Keratinocyte (primary cell): ENCODE measurements at regions not wholly inside any gene's neighbourhood (a gene's known extent, or its start where the extent isn't known, plus 50 kb on each side); places are given as distances from the start of the nearest gene placed in this dataset.

ENCODE experiments used
- DNase-seq: peaks from one replicate; pipeline ENCODE4 v3.0.0-alpha.2; 2011; ENCODE audit warnings: low read depth, missing footprints, low spot score
- FAIRE-seq: peaks from 2 replicates; lab custom pipeline; 2011; peaks lifted over from hg19 to GRCh38; lab: Jason Lieb, UNC
- H2AFZ ChIP-seq: 2 replicates; pipeline ENCODE4 v1.6.0; 2012; ENCODE audit warnings: low read length, control low read depth, inconsistent platforms; ENCODE audit not compliant: control insufficient read depth
- H3K27ac ChIP-seq: 2 replicates; pipeline ENCODE4 v1.5.1; 2011; ENCODE audit warnings: low read length; ENCODE audit not compliant: control insufficient read depth, insufficient read depth
- H3K27me3 ChIP-seq: 3 replicates; pipeline ENCODE4 v1.6.0; 2011; ENCODE audit warnings: low read length; ENCODE audit not compliant: control insufficient read depth, insufficient read depth; ENCODE audit errors: extremely low read depth
- H3K36me3 ChIP-seq, 2 experiments: 2 replicates in 1 of 2; 3 replicates in 1 of 2; pipeline ENCODE4 v1.5.1; 2011; ENCODE audit warnings: low read length in 2 of 2, mild to moderate bottlenecking in 1 of 2; ENCODE audit not compliant: control insufficient read depth in 2 of 2, insufficient read depth in 2 of 2; ENCODE audit errors: extremely low read depth in 1 of 2
- H3K4me1 ChIP-seq: 3 replicates; pipeline ENCODE4 v1.5.1; 2011; ENCODE audit warnings: low read length; ENCODE audit not compliant: control insufficient read depth, insufficient read depth; ENCODE audit errors: extremely low read depth
- H3K4me2 ChIP-seq: 3 replicates; pipeline ENCODE4 v1.6.0; 2011; ENCODE audit warnings: low read depth, low read length; ENCODE audit not compliant: control insufficient read depth, insufficient read depth; ENCODE audit errors: extremely low read depth
- H3K4me3 ChIP-seq, 3 experiments: fragments of 200-600 bp in 1 of 3; sonication (generic) in 1 of 3; 2 replicates in 2 of 3; 3 replicates in 1 of 3; pipeline ENCODE4 v1.5.1; 2011 to 2016; ENCODE audit warnings: low read length in 3 of 3, mild to moderate bottlenecking in 3 of 3, control low read depth in 2 of 3, inconsistent platforms in 1 of 3, low read depth in 1 of 3, mixed read lengths in 1 of 3, mixed run types in 1 of 3, moderate library complexity in 1 of 3; ENCODE audit not compliant: control insufficient read depth in 2 of 3, insufficient read depth in 2 of 3; ENCODE audit errors: extremely low read depth in 1 of 3
- H3K79me2 ChIP-seq: 2 replicates; pipeline ENCODE4 v1.6.0; 2012; ENCODE audit warnings: low read length; ENCODE audit not compliant: control insufficient read depth, insufficient read depth
- H3K9ac ChIP-seq: 3 replicates; pipeline ENCODE4 v1.6.0; 2011; ENCODE audit warnings: low read length; ENCODE audit not compliant: control insufficient read depth, insufficient read depth; ENCODE audit errors: extremely low read depth
- H3K9me1 ChIP-seq: 3 replicates; pipeline ENCODE4 v1.6.0; 2011; ENCODE audit warnings: low read length; ENCODE audit not compliant: control insufficient read depth, insufficient read depth; ENCODE audit errors: extremely low read depth
- H3K9me3 ChIP-seq: 2 replicates; pipeline ENCODE4 v1.5.1; 2012; ENCODE audit warnings: low read depth, low read length; ENCODE audit not compliant: control insufficient read depth
- H4K20me1 ChIP-seq: 3 replicates; pipeline ENCODE4 v1.6.0; 2011; ENCODE audit warnings: low read length; ENCODE audit not compliant: control insufficient read depth, insufficient read depth; ENCODE audit errors: extremely low read depth
- EZH2 ChIP-seq: IDR thresholded peaks from one replicate; pipeline ENCODE4 v1.6.1; 2012; ENCODE audit warnings: inconsistent platforms, mild to moderate bottlenecking, low read length, moderate library complexity
- dilution Hi-C: fragments of 300-500 bp; cut with MboI; formaldehyde crosslinking; loops from one replicate; pipeline ENCODE4 v1.7.0; 2020; ENCODE audit warnings: low sequenced_read_pairs; ENCODE audit not compliant: extremely low pct_ligation_motif_present
- TF ChIP-seq, protein P1 (sequence below), 3 experiments: IDR thresholded peaks in 1 of 3; conservative IDR thresholded peaks in 1 of 3; optimal IDR thresholded peaks in 1 of 3; 2 replicates in 2 of 3; 3 replicates in 1 of 3; pipeline versions ENCODE3 to v1.5.1; 2011; ENCODE audit warnings: low read length in 3 of 3, mild to moderate bottlenecking in 3 of 3, moderate library complexity in 2 of 3, control low read depth in 1 of 3, inconsistent platforms in 1 of 3; ENCODE audit not compliant: insufficient read depth in 2 of 3; ENCODE audit errors: extremely low read depth in 1 of 3

- Histone ChIP-seq H3K4me2 (no peak overlapping the region), H2AFZ (no peak overlapping the region), H3K4me3 (no peak overlapping the region), H3K27me3 (no peaks in the 10 kb centered on the region), H4K20me1 (no peaks in the 10 kb centered on the region), H3K9ac (no peak overlapping the region), H3K36me3 (no peaks in the 10 kb centered on the region), H3K9me1 (no peaks in the 10 kb centered on the region), H3K4me1 (no peaks in the 10 kb centered on the region), H3K9me3 (no peaks in the 10 kb centered on the region), H3K79me2 (no peaks in the 10 kb centered on the region), H3K27ac (no peak overlapping the region)
- DNase-seq, result no peak
- no peak for TF ChIP-seq EZH2
- TF ChIP-seq, protein P1, sequence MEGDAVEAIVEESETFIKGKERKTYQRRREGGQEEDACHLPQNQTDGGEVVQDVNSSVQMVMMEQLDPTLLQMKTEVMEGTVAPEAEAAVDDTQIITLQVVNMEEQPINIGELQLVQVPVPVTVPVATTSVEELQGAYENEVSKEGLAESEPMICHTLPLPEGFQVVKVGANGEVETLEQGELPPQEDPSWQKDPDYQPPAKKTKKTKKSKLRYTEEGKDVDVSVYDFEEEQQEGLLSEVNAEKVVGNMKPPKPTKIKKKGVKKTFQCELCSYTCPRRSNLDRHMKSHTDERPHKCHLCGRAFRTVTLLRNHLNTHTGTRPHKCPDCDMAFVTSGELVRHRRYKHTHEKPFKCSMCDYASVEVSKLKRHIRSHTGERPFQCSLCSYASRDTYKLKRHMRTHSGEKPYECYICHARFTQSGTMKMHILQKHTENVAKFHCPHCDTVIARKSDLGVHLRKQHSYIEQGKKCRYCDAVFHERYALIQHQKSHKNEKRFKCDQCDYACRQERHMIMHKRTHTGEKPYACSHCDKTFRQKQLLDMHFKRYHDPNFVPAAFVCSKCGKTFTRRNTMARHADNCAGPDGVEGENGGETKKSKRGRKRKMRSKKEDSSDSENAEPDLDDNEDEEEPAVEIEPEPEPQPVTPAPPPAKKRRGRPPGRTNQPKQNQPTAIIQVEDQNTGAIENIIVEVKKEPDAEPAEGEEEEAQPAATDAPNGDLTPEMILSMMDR (optimal IDR thresholded peaks at IDR 0.05 in 1 of 3, IDR thresholded peaks at IDR 0.05 in 1 of 3, conservative IDR thresholded peaks at IDR 0.05 in 1 of 3; ENCODE audit: extremely low read depth in 1 of 3, insufficient read depth in 2 of 3, low read length in 3 of 3), result no peak
- FAIRE-seq, result no peak
- dilution Hi-C loops, result no loop called here
These were observed 418.2 kb downstream of the TYW1 start for GRCh38 chr7:67414858-67415257.

DNA sequence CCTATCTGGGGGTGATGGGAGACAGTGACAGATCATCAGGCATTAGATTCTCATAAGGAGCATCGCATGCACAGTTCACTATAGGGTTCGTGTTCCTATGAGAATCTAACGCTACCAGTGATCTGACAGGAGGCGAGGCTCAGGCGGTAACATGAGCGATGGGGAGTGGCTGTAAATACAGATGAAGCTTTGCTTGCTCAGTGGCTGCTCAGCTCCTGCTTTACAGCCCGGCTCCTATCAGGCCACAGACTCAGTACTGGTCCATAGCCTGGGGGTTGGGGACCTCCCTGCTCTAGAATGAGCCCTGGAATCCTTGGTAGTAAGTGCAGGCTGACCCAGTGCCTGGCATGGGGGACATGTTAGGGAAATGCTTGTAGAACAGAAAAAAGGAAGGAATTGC is 426.0 kb downstream of the TYW1 start:
- Histone ChIP-seq H3K9me3 (no peaks in the 10 kb centered on the region), H3K27me3 (no peaks in the 10 kb centered on the region), H3K4me3 (no peak overlapping the region), H3K9me1 (no peaks in the 10 kb centered on the region), H4K20me1 (no peaks in the 10 kb centered on the region), H3K79me2 (no peaks in the 10 kb centered on the region), H3K27ac (no peak overlapping the region), H3K9ac (no peak overlapping the region), H2AFZ (no peak overlapping the region), H3K4me2 (no peak overlapping the region), H3K4me1 (no peaks in the 10 kb centered on the region), H3K36me3 (no peaks in the 10 kb centered on the region)
- FAIRE-seq, result no peak
- dilution Hi-C loops, result no loop called here
- TF ChIP-seq, protein P1 (optimal IDR thresholded peaks at IDR 0.05 in 1 of 3, IDR thresholded peaks at IDR 0.05 in 1 of 3, conservative IDR thresholded peaks at IDR 0.05 in 1 of 3; ENCODE audit: extremely low read depth in 1 of 3, insufficient read depth in 2 of 3, low read length in 3 of 3), result no peak
- no peak for TF ChIP-seq EZH2
- DNase-seq, result no peak
